ENCODE measurements at regions not wholly inside any gene's neighbourhood (a gene's known extent, or its start where the extent isn't known, plus 50 kb on each side); places are given as distances from the start of the nearest gene placed in this dataset.

DNA sequence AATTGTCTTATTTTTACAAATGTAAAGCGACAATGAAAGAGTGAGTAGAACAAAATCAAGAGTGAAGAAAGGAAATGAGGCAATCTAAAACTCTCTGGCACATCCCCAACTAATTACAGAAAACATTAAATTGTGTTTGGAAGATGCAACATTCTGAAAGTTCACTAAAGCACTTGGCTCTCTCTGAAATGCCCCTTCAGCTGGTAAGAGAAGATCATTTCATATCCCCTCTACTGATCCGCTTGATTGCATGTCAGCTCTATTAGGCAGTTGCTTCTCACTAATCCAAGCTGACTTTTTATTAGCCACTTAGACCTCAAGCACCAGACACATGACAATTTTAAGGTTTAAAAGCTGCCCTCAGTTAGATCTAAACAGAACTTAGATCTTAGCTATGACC is 262.8 kb upstream of the PRMT6 start:
- no peak for DNase-seq

DNA sequence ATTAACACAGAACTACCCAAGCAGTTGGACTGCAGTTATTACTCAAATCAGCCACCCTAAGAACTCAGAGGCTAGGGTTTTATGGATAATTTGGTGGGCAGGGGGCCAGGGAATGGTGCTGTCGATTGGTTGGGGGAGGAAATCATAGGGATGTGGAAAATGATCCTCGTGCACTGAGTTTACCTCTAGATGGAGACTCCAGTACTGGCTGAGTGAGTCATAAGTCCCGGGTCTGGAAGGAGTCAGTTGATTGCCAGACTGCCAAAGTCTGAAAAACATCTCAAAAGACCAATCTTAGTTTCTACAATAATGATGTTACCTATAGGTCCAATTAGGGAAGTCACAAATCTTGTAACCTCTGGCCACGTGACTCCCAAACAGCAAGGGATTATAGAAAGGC is 257.5 kb upstream of the PRMT6 start:
- no peak for DNase-seq

DNA sequence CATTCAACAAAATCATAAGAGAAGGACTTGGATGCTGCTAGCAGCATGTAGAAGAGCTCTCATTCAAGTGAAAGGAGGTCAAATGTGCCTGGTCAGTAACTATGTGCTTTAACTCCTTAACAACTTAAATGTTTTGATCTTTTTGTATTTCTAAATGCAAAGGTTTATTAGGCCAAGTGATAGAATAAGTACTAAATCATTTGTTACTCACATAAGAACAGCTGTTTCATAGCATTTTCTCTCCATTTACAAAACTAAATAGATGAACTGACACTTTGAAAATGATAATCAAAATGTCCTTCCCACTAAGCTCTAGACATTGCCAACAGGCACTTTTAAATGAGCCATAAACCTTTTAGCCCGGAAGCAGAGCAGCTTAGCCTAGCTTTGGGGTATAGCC is 254.3 kb upstream of the PRMT6 start:
- DNase-seq: no peak

GRCh38 chr1:106814418-106814817 is 242.1 kb upstream of the PRMT6 start:
- no peak for DNase-seq

DNA sequence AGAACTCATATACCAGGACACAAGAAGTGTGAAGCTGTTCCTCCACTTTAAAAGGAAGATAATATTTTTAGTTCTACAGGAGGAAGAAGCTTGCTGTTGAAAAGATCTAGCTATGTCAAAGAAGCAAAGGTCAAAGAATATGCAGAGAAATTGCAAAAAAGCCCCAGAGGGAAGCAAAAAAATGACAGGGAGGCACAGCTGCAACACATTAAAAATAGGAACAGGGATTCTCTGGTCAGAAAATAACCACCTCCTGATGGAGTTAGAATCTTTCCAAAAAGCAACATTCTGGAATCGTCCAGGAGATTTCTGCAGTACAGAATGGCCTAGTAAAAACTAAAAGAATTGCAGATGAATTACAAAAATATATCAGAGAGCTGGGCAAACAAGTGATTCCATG is 238.9 kb upstream of the PRMT6 start:
- DNase-seq: no peak

GRCh38 chr1:106831511-106831910 is 225.0 kb upstream of the PRMT6 start:
- DNase-seq: no peak

DNA sequence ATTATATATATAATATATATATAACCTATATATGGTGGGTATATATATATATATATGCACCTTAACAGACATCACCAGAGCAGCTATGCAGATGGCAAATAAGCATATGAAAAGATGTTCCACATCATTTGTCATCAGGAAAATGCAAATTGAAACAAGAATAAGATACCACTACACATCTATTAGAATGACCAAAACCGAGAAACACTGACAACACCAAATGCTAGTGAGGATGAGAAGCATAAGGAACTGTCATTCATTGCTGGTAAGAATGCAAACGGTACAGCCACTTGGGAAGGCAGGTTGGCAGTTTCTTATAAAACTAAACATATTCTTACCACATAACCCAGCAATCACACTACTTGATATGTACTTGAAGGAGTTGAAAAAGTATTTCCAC is 219.8 kb upstream of the PRMT6 start:
- DNase-seq: no peak

DNA sequence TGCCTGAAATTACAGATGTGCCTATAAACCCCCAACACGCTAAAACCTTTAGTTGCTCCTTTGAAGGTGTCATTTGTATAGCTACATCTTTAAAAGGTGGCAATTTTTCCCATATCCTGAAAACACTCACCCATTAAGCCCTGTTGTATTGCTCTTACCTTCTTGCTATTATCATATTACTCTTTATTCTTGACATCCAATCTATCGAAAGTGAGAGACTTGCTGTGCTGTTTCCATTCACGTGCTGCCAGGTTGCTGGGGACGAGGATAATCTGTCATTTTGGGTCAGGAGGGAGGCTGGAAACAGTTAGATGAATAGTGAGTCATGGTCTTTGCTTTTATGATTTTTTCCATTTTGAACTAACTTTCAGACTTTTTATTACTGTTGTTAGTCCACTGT is 213.0 kb upstream of the PRMT6 start:
- no peak for DNase-seq

GRCh38 chr1:106846656-106847055 is 209.8 kb upstream of the PRMT6 start:
- no peak for DNase-seq

DNA sequence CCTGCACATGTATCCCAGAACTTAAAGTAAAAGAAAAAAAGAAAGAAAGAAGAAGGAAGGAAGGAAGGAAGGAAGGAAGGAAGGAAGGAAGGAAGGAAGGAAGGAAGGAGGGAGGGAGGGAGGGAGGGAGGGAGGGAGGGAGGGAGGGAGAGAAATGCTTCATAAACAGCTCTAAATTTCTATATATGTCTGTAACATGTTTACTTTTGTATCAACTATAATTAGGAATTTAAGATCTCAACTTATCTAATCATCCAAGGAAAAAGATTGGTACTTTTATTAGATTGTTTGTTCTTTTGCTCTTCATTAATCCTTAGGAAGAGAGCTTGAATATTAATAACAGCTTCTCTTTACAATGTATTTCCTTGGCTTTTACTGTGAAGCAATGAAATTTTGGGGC is 195.4 kb upstream of the PRMT6 start:
- no peak for DNase-seq

DNA sequence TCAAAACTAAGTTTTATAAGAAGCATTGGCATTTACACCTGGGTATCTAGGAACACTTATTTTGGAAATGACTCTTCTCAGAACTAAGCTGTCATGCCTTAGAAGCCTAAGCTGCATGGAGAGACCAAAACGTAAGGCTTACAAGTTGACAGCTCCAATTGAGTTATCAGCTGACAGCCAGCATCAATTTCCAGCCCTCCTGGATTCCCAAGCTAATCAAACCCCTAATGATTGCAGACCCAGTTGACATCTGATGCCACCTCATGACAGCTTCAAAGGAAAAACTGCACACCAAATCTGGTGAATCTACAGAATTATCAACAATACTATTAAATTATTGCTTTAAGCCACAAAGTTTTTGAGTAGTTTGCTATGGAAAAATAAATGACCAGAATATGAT is 187.6 kb upstream of the PRMT6 start:
- DNase-seq: no peak

DNA sequence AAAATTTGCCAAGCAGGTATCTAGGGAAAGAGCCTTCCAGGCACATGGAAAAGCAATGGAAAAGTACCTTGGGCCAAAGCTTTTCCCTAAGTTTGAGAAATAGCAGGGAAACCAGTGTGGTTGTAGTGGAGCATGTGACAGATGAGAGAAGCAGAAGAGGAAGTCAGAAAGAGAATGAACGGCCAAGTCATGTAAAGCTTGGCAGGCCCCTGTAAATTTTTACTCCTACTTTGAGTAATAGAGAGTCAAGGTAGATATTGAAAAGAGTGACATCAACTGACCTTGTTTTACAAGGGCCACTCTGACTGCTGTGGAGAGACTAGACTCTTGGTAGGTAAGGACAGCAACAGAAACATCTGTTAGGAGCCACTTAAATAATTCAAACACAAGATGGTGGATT is 180.9 kb upstream of the PRMT6 start:
- DNase-seq: no peak

DNA sequence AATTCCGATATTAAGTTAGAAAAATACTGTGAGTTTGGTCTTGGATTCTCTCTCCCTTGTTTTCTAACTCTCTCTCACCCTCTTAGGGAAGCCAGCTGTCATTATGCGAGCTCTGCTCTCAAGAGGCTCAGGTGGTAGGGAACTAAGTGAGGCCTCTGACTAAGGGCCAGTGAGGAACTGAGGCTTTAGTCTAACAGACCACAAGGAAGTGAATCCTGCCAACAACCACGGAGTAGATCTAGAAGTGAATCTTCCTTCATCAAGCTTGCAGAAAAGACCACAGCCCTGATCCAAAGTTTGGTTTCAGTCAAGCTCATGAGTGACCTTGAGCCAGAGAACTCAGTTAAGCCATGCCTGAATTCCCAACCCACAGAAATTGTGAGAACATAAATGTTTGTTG is 180.1 kb upstream of the PRMT6 start:
- DNase-seq: peak in 1 of 4 experiments; percentile 2

- DNase-seq: no peak
These were observed 176.9 kb upstream of the PRMT6 start for GRCh38 chr1:106879538-106879937.

- no peak for DNase-seq
These were observed 176.2 kb upstream of the PRMT6 start for GRCh38 chr1:106880226-106880625.

DNA sequence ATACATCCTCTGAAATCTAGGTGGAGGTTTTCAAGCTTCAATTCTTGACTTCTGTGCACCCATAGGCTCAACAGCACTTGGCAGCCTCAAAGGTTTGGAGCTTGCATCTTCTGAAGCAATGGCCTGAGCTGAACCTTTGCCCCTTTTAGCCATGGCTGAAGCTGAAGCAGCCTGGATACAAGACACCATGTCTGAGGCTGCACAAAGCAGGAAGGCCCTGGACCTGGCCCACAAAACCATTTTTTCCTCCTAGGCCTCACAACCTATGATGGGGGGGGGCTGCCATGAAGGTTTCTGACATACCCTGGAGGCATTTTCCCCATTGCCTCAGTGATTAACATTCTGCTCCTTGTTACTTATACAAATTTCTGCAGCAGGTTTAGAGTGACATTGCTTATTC is 173.3 kb upstream of the PRMT6 start:
- DNase-seq: no peak

DNA sequence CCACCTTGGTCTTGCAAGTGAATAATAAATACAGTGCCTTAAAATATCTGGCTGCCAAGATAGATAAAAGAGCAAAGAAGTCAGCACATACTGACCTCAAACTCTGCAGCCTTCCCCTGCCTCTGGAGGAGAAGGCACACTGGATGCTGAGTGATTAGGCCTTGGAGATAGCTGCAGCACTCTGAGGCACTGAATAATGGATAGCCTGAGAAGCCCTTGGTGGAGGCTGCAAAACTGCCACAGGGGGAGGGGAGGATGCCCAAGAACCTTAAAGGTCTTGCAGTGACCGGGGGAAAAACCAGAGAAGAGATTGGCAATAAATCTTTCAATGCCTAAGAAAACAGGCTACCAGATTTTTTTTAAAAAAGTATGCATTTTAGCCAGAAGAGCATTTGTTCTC is 167.4 kb upstream of the PRMT6 start:
- DNase-seq: no peak

GRCh38 chr1:106889583-106889982 is 166.9 kb upstream of the PRMT6 start:
- DNase-seq: no peak

DNA sequence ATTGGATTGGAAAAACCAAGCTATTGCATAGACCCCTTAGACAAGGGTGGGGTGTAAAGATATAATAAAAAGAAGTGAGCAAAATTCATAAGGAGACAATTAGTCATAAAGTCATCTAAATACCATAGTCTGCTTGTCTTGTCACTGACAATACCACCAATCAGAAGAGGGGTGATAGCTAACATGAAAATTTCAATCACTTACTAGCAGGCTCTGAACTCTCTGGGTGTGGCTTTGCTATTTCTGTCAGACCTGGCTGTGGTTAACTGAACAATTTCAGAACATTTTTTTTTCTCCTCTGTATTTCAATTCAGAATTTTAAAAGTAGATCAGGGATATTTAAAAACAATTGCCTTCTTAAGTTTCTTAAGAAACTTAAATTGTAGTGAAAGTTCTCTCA is 158.5 kb upstream of the PRMT6 start:
- DNase-seq: no peak

- no peak for DNase-seq
These were observed 156.8 kb upstream of the PRMT6 start for GRCh38 chr1:106899644-106900043.

GRCh38 chr1:106907795-106908194 is 148.7 kb upstream of the PRMT6 start:
- DNase-seq: no peak

- no peak for DNase-seq
These were observed 147.8 kb upstream of the PRMT6 start for GRCh38 chr1:106908689-106909088.

DNA sequence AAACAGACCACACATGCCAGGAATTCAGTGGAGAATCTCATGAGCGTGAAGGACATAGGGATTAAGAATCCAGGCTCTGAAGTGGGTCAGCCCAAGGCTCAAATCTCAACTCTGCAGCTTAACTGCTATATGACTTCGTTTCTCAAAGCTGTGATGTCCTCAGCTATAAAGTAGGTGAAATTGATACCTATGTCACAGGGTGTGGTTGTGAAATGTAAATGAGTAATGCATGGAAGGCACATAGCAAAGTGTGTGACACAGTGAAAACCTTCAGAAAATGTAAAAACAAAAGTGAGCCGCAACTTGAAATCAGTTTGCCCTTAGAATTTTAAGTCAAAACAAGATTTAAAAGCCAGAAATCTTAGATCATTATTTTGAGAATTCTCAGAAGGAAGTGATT is 145.7 kb upstream of the PRMT6 start:
- no peak for DNase-seq

- no peak for DNase-seq
These were observed 144.3 kb upstream of the PRMT6 start for GRCh38 chr1:106912131-106912530.

DNA sequence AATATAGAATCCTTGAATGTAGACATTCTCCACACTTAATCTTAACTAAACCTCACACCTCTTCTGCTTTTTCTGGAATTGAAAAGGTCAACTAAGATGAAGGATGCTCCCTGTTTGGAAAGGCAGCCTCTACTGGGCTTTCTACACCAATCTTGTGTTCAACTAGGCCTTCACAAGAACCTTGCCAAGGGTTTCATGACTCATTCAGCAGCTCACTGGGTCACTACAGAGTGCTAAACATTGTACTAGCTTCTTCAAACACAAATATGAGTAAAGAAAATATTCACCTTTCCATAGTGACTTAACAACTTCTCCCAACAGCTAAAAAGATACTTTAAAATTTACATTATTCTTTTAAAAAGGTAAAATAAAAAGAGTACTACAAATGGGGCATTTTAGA is 135.3 kb upstream of the PRMT6 start:
- DNase-seq: no peak

GRCh38 chr1:106924360-106924759 is 132.1 kb upstream of the PRMT6 start:
- no peak for DNase-seq
